HCT116 (cell line): ENCODE measurements at regions not wholly inside any gene's neighbourhood (a gene's known extent, or its start where the extent isn't known, plus 50 kb on each side); places are given as distances from the start of the nearest gene placed in this dataset.

Source experiments
- ATAC-seq: fragments of 200-7000 bp; cut with Tn5 transposase; 2 replicates; pipeline ENCODE4 v1.9.1; 2020; ENCODE audit warnings: mild to moderate bottlenecking, moderate library complexity
- BruUV-seq: library from RNA; stranded (reverse); fragments of 400-500 nt; replicated peaks from 2 replicates; lab custom pipeline; 2021; lab: Mats Ljungman, UMichigan
- CTCF ChIA-PET: fragments of 300-600 bp; sonication (Branson Sonifier 250); formaldehyde crosslinking; loops from one replicate; lab custom pipeline; 2021; ENCODE audit warnings: antibody characterized with exemption; lab: Charles Lee
- POLR2A ChIA-PET: fragments of 300-600, 350-600 bp; sonication (Branson Sonifier 250); formaldehyde crosslinking; loops from one replicate; lab custom pipeline; 2021; ENCODE audit warnings: antibody characterized with exemption; lab: Charles Lee
- RAD21 ChIA-PET, 2 experiments: fragments of 300-600 bp; sonication (Branson Sonifier 250); formaldehyde crosslinking; loops; one replicate each; lab custom pipeline; 2023; ENCODE audit warnings: low total read pairs in 2 of 2; ENCODE audit not compliant: uncharacterized antibody in 2 of 2, unreplicated experiment in 2 of 2, low non-redundant PET in 1 of 2; lab: Charles Lee
- DNase-seq: peaks from one replicate; pipeline ENCODE4 v3.0.0-alpha.2; 2010; ENCODE audit warnings: low read depth, low spot score
- H2AFZ ChIP-seq: fragments of 200-600 bp; shearing (Covaris generic), sonication (generic); 2 replicates; pipeline ENCODE4 v1.6.1; 2017; ENCODE audit warnings: low read depth, mixed run types, mixed read lengths, antibody characterized with exemption, low read length; ENCODE audit not compliant: poor library complexity, severe bottlenecking
- H3K27ac ChIP-seq: 2 replicates; pipeline ENCODE4 v1.5.1; 2012; ENCODE audit warnings: low read depth, low read length
- H3K27me3 ChIP-seq: fragments of 200-600 bp; sonication (generic); 2 replicates; pipeline ENCODE4 v1.6.1; 2016; ENCODE audit warnings: mixed run types, low read length, mixed read lengths; ENCODE audit not compliant: insufficient read depth
- H3K36me3 ChIP-seq, 2 experiments: fragments of 200-500 bp in 1 of 2; fragments of 200-600 bp in 1 of 2; sonication (Bioruptor generic) in 1 of 2; sonication (generic) in 1 of 2; 2 replicates each; pipeline versions ENCODE4 v1.5.1 to v1.6.1; 2014 to 2016; ENCODE audit warnings: low read length in 2 of 2, inconsistent platforms in 1 of 2, mixed read lengths in 1 of 2, mixed run types in 1 of 2; ENCODE audit not compliant: insufficient read depth in 2 of 2, control insufficient read depth in 1 of 2
- H3K4me1 ChIP-seq, 2 experiments: fragments of 200-600 bp in 1 of 2; sonication (generic) in 1 of 2; 2 replicates each; pipeline versions ENCODE4 v1.5.1 to v1.6.1; 2012 to 2017; ENCODE audit warnings: low read length in 2 of 2, inconsistent platforms in 1 of 2, mild to moderate bottlenecking in 1 of 2, mixed read lengths in 1 of 2, mixed run types in 1 of 2, moderate library complexity in 1 of 2; ENCODE audit not compliant: insufficient read depth in 2 of 2, control insufficient read depth in 1 of 2
- H3K4me2 ChIP-seq: fragments of 200-600 bp; sonication (generic); 2 replicates; pipeline ENCODE4 v1.6.1; 2017; ENCODE audit warnings: mixed run types, low read length, mixed read lengths
- H3K4me3 ChIP-seq, 2 experiments: fragments of 200-600 bp in 1 of 2; sonication (generic) in 1 of 2; replicated peaks in 1 of 2; 2 replicates each; pipeline ENCODE4 v1.5.1; 2011 to 2016; ENCODE audit warnings: low read length in 2 of 2, control low read depth in 1 of 2, low read depth in 1 of 2, mild to moderate bottlenecking in 1 of 2, mixed read lengths in 1 of 2, mixed run types in 1 of 2
- H3K79me2 ChIP-seq: fragments of 200-600 bp; sonication (generic); 2 replicates; pipeline ENCODE4 v1.6.1; 2017; ENCODE audit warnings: mild to moderate bottlenecking, mixed run types, low read length, moderate library complexity, mixed read lengths; ENCODE audit not compliant: insufficient read depth
- H3K9ac ChIP-seq: fragments of 200-600 bp; sonication (generic); 2 replicates; pipeline ENCODE4 v1.6.1; 2016; ENCODE audit warnings: low read length, mixed read lengths
- H3K9me2 ChIP-seq: fragments of 200-600 bp; sonication (generic), shearing (Covaris generic); 2 replicates; pipeline ENCODE4 v1.6.1; 2017; ENCODE audit warnings: mixed run types, mild to moderate bottlenecking, moderate library complexity; ENCODE audit not compliant: insufficient read depth
- H3K9me3 ChIP-seq, 2 experiments: fragments of 200-500 bp in 1 of 2; fragments of 200-600 bp in 1 of 2; sonication (Bioruptor generic) in 1 of 2; sonication (generic) in 1 of 2; 2 replicates each; pipeline ENCODE4 v1.6.1; 2014 to 2017; ENCODE audit warnings: low read length in 2 of 2, mixed read lengths in 2 of 2, inconsistent platforms in 1 of 2, low read depth in 1 of 2, mild to moderate bottlenecking in 1 of 2, mixed run types in 1 of 2, moderate library complexity in 1 of 2; ENCODE audit not compliant: control insufficient read depth in 1 of 2, insufficient read depth in 1 of 2
- H4K20me1 ChIP-seq: fragments of 200-600 bp; sonication (generic), shearing (Covaris generic); 2 replicates; pipeline ENCODE4 v1.6.1; 2017; ENCODE audit warnings: mixed run types, mild to moderate bottlenecking, moderate library complexity; ENCODE audit not compliant: insufficient read depth
- CBX3 ChIP-seq: IDR thresholded peaks from 2 replicates; pipeline ENCODE4 v1.6.1; 2012; ENCODE audit warnings: low read depth
- CEBPB ChIP-seq: IDR thresholded peaks from 2 replicates; pipeline ENCODE4 v1.6.1; 2012; ENCODE audit warnings: low read depth
- CTCF ChIP-seq, 3 experiments: fragments of 200-600 bp in 1 of 3; sonication (generic) in 1 of 3; IDR thresholded peaks in 2 of 3; conservative IDR thresholded peaks in 1 of 3; 2 replicates each; pipeline ENCODE4 v1.5.1; 2012 to 2017; ENCODE audit warnings: low read depth in 2 of 3, low read length in 2 of 3, antibody characterized with exemption in 1 of 3, borderline replicate concordance in 1 of 3, control low read depth in 1 of 3, mild to moderate bottlenecking in 1 of 3, mixed read lengths in 1 of 3, mixed run types in 1 of 3, moderate library complexity in 1 of 3; ENCODE audit not compliant: insufficient read depth in 1 of 3
- EGR1 ChIP-seq: IDR thresholded peaks from 2 replicates; pipeline ENCODE4 v1.6.1; 2012; ENCODE audit warnings: low read depth
- ELF1 ChIP-seq: IDR thresholded peaks from 2 replicates; pipeline ENCODE4 v1.6.1; 2012; ENCODE audit warnings: low read depth, borderline replicate concordance
- EZH2 ChIP-seq: fragments of 200-600 bp; sonication (generic); IDR thresholded peaks from 2 replicates; pipeline ENCODE4 v1.6.1; 2017; ENCODE audit warnings: antibody characterized with exemption, mixed run types
- EZH2phosphoT487 ChIP-seq: fragments of 200-600 bp; IDR thresholded peaks from 2 replicates; pipeline ENCODE4 v1.6.1; 2018; ENCODE audit warnings: antibody characterized with exemption, borderline replicate concordance
- JUND ChIP-seq: IDR thresholded peaks from 2 replicates; pipeline ENCODE4 v1.6.1; 2012
- MAX ChIP-seq: IDR thresholded peaks from 2 replicates; pipeline ENCODE4 v1.6.1; 2012
- POLR2AphosphoS5 ChIP-seq: IDR thresholded peaks from 2 replicates; pipeline ENCODE4 v1.6.1; 2011; ENCODE audit warnings: mild to moderate bottlenecking, low read depth, low read length, moderate library complexity
- SIN3A ChIP-seq: IDR thresholded peaks from 2 replicates; pipeline ENCODE4 v1.6.1; 2012; ENCODE audit warnings: low read depth
- SP1 ChIP-seq: IDR thresholded peaks from 2 replicates; pipeline ENCODE4 v1.6.1; 2012; ENCODE audit warnings: low read depth
- SRF ChIP-seq: IDR thresholded peaks from 2 replicates; pipeline ENCODE4 v1.6.1; 2012; ENCODE audit warnings: low read depth
- TCF7L2 ChIP-seq: IDR thresholded peaks from 2 replicates; pipeline ENCODE4 v1.7.0; 2011; ENCODE audit warnings: borderline replicate concordance, inconsistent platforms; ENCODE audit not compliant: insufficient read depth, insufficient read length; ENCODE audit errors: extremely low read depth
- YY1 ChIP-seq: IDR thresholded peaks from 2 replicates; pipeline ENCODE4 v1.6.1; 2011; ENCODE audit warnings: low read length, low read depth, moderate library complexity, mild to moderate bottlenecking; ENCODE audit not compliant: insufficient replicate concordance; ENCODE audit errors: extremely low read depth
- ZBTB33 ChIP-seq: IDR thresholded peaks from 2 replicates; pipeline ENCODE4 v1.6.1; 2011; ENCODE audit warnings: mild to moderate bottlenecking, low read length, moderate library complexity; ENCODE audit not compliant: insufficient replicate concordance; ENCODE audit errors: extremely low read depth
- ZFX ChIP-seq: fragments of 450-650 bp; IDR thresholded peaks from 2 replicates; pipeline ENCODE4 v1.6.1; 2017
- ZNF274 ChIP-seq: fragments of 200-500 bp; sonication (Bioruptor generic); IDR thresholded peaks from 2 replicates; pipeline ENCODE4 v1.6.1; 2014; ENCODE audit warnings: mild to moderate bottlenecking, low read depth, low read length, inconsistent platforms
- intact Hi-C: fragments of 100-400 bp; cut with micrococcal nuclease; formaldehyde crosslinking; loops from 2 replicates; pipeline ENCODE4 v1.10.0; 2022

GRCh38 chr1:218123968-218124367 is 161.1 kb upstream of the RRP15 start:
- intact Hi-C loops: no loop called here
- TF ChIP-seq JUND (no peak), TCF7L2 (no peak)
- no peaks in the 10 kb centered on the region for H3K36me3 ChIP-seq
- POLR2A ChIA-PET: no interaction called here
- no peaks in the 10 kb centered on the region for H3K27me3 ChIP-seq
- no peak overlapping the region for H3K9ac ChIP-seq
- RAD21 ChIA-PET: no interaction called here
- H3K4me1 ChIP-seq: no peaks in the 10 kb centered on the region
- CTCF ChIA-PET: no interaction called here
- no peak overlapping the region for H2AFZ ChIP-seq
- no peak; the same call in 1 of the 2 replicates for ATAC-seq
- H3K9me2 ChIP-seq: no peaks in the 10 kb centered on the region
- H4K20me1 ChIP-seq: no peaks in the 10 kb centered on the region
- no TSS peak for BruUV-seq
- H3K4me2 ChIP-seq: no peak overlapping the region
- no peaks in the 10 kb centered on the region for H3K79me2 ChIP-seq
- H3K4me3 ChIP-seq: no peak overlapping the region
- no peaks in the 10 kb centered on the region for H3K9me3 ChIP-seq
- H3K27ac ChIP-seq: no peak overlapping the region
- DNase-seq: no peak

GRCh38 chr1:218135371-218135770 is 149.7 kb upstream of the RRP15 start:
- no peaks in the 10 kb centered on the region for H4K20me1 ChIP-seq
- POLR2A ChIA-PET: no interaction called here
- H2AFZ ChIP-seq: no peak overlapping the region
- no peak overlapping the region for H3K27ac ChIP-seq
- H3K9ac ChIP-seq: no peak overlapping the region
- H3K36me3 ChIP-seq: no peaks in the 10 kb centered on the region
- intact Hi-C loops: no loop called here
- BruUV-seq: no TSS peak
- no peaks in the 10 kb centered on the region for H3K9me2 ChIP-seq
- CTCF ChIA-PET: no interaction called here
- no peak for ATAC-seq
- no peak overlapping the region for H3K4me3 ChIP-seq
- H3K27me3 ChIP-seq: no peaks in the 10 kb centered on the region
- H3K4me2 ChIP-seq: no peak overlapping the region
- TF ChIP-seq TCF7L2 (no peak), SP1 (no peak), SIN3A (no peak), CTCF (IDR thresholded peaks at IDR 0.05 in 2 of 3, conservative IDR thresholded peaks at IDR 0.05 in 1 of 3; ENCODE audit: borderline replicate concordance in 1 of 3, insufficient read depth in 1 of 3, low read depth in 2 of 3, low read length in 2 of 3) (no peak), ZFX (no peak), ZBTB33 (no peak), CEBPB (no peak), EZH2phosphoT487 (no peak), EZH2 (no peak), ELF1 (no peak), MAX (no peak), CBX3 (no peak), EGR1 (no peak), ZNF274 (no peak), SRF (no peak), POLR2AphosphoS5 (no peak), YY1 (no peak)
- TF ChIP-seq, all 23 proteins: peak for 0
- Histone ChIP-seq H3K9me3 (no peaks in the 10 kb centered on the region), H3K79me2 (no peaks in the 10 kb centered on the region), H3K4me1 (no peaks in the 10 kb centered on the region)
- DNase-seq: no peak
- RAD21 ChIA-PET: no interaction called here
